H1 (cell line): ENCODE measurements at regions not wholly inside any gene's neighbourhood (a gene's known extent, or its start where the extent isn't known, plus 50 kb on each side); places are given as distances from the start of the nearest gene placed in this dataset.

Experiments used
- SIN3A ChIP-seq, 2 experiments: IDR thresholded peaks in 1 of 2; conservative IDR thresholded peaks in 1 of 2; 2 replicates each; pipeline ENCODE4 v1.6.1; 2011 to 2012; ENCODE audit warnings: low read length in 2 of 2, improper control_type of control experiment in 1 of 2, low read depth in 1 of 2, mild to moderate bottlenecking in 1 of 2
- TF ChIP-seq, protein P1 (sequence below): IDR thresholded peaks from 2 replicates; pipeline ENCODE4 v1.6.1; 2012; ENCODE audit warnings: inconsistent platforms
- TF ChIP-seq, protein P2 (sequence below): IDR thresholded peaks from 2 replicates; pipeline ENCODE4 v1.6.1; 2012; ENCODE audit warnings: low read length, inconsistent platforms

DNA sequence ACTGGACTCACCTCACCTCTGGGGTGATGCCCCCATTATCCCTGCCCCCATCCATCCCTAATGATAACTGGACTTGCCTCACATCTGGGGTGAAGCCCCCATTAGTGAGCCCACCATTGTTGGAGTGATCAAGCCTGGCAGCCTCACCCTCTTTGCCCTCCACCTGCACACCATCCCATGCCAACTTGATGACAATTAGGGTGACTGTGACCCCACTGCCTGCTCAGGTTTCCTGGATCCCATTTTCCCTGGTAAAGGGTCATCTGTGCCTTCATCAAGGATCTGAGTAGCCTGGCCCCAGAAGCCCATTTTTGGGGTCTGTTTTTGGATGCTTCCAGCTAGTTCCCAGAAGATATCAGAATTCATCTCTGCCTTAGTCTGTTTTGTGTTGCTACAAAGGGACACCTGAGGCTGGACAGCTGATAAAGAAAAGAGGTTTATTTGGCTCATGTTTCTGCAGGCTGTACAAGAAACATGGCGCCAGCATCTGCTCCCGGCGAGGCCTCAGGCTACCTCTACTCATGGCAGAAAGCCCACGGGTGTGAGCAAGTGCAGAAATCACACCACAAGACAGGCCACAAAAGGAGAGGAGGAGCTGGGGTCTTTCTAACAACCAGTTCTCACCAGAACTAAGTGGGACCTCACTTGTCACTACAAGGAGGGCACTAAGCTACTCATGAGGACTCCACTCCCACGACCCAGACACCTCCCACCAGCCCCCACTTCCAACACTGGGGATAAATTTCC is 196.4 kb upstream of the TWIST2 start (continued):
- TF ChIP-seq, protein P1, sequence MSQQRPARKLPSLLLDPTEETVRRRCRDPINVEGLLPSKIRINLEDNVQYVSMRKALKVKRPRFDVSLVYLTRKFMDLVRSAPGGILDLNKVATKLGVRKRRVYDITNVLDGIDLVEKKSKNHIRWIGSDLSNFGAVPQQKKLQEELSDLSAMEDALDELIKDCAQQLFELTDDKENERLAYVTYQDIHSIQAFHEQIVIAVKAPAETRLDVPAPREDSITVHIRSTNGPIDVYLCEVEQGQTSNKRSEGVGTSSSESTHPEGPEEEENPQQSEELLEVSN = no peak
- TF ChIP-seq, protein P2, sequence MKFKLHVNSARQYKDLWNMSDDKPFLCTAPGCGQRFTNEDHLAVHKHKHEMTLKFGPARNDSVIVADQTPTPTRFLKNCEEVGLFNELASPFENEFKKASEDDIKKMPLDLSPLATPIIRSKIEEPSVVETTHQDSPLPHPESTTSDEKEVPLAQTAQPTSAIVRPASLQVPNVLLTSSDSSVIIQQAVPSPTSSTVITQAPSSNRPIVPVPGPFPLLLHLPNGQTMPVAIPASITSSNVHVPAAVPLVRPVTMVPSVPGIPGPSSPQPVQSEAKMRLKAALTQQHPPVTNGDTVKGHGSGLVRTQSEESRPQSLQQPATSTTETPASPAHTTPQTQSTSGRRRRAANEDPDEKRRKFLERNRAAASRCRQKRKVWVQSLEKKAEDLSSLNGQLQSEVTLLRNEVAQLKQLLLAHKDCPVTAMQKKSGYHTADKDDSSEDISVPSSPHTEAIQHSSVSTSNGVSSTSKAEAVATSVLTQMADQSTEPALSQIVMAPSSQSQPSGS = no peak
- no peak for TF ChIP-seq SIN3A (conservative IDR thresholded peaks at IDR 0.05 in 1 of 2, IDR thresholded peaks at IDR 0.05 in 1 of 2; ENCODE audit: low read depth in 1 of 2, low read length in 2 of 2)
- TF ChIP-seq, all 59 proteins: peak for 0
